GM18873 (cell line): ENCODE measurements at regions not wholly inside any gene's neighbourhood (a gene's known extent, or its start where the extent isn't known, plus 50 kb on each side); places are given as distances from the start of the nearest gene placed in this dataset.

Source experiments
- ATAC-seq: cut with Tn5 transposase; IDR thresholded peaks from one replicate; pipeline ENCODE4 v1.9.1; 2021; ENCODE audit warnings: mild to moderate bottlenecking, moderate library complexity, moderate number of reproducible peaks; ENCODE audit not compliant: unreplicated experiment, low FRiP score

- no peak for ATAC-seq
Observed at GRCh38 chr5:145225529-145225928, 609.6 kb downstream of the PRELID2 start.

GRCh38 chr5:145223582-145223981 is 611.6 kb downstream of the PRELID2 start:
- no peak for ATAC-seq

- no peak for ATAC-seq
Observed at GRCh38 chr5:145222622-145223021, 612.5 kb downstream of the PRELID2 start.

- no peak for ATAC-seq
Observed at GRCh38 chr5:145221416-145221815, 613.7 kb downstream of the PRELID2 start.

- no peak for ATAC-seq
Observed at GRCh38 chr5:145220481-145220880, 614.7 kb downstream of the PRELID2 start.

- no peak for ATAC-seq
Observed at GRCh38 chr5:145218982-145219381, 616.2 kb downstream of the PRELID2 start.

GRCh38 chr5:145218019-145218418 is 617.1 kb downstream of the PRELID2 start:
- ATAC-seq = no peak

- no peak for ATAC-seq
Observed at GRCh38 chr5:145210020-145210419, 625.1 kb downstream of the PRELID2 start.

GRCh38 chr5:145205546-145205945 is 629.6 kb downstream of the PRELID2 start:
- ATAC-seq = no peak

GRCh38 chr5:145204743-145205142 is 630.4 kb downstream of the PRELID2 start:
- ATAC-seq = no peak

- ATAC-seq = no peak
Observed at GRCh38 chr5:145203193-145203592, 631.9 kb downstream of the PRELID2 start.

- no peak for ATAC-seq
Observed at GRCh38 chr5:145198525-145199260, 636.4 kb downstream of the PRELID2 start.

- no peak for ATAC-seq
Observed at GRCh38 chr5:145189746-145190145, 645.4 kb downstream of the PRELID2 start.

- ATAC-seq = no peak
Observed at GRCh38 chr5:145180371-145180770, 654.8 kb downstream of the PRELID2 start.

- ATAC-seq = no peak
Observed at GRCh38 chr5:145178641-145179523, 656.3 kb downstream of the PRELID2 start.

GRCh38 chr5:145176041-145176440 is 659.1 kb downstream of the PRELID2 start:
- ATAC-seq = no peak

GRCh38 chr5:145166110-145166509 is 669.0 kb downstream of the PRELID2 start:
- no peak for ATAC-seq

- ATAC-seq = no peak
Observed at GRCh38 chr5:145163876-145164275, 671.3 kb downstream of the PRELID2 start.

GRCh38 chr5:145162626-145163025 is 672.5 kb downstream of the PRELID2 start:
- ATAC-seq = no peak

GRCh38 chr5:145161391-145161790 is 673.8 kb downstream of the PRELID2 start:
- ATAC-seq = no peak

GRCh38 chr5:145160679-145161078 is 674.5 kb downstream of the PRELID2 start:
- no peak for ATAC-seq

- ATAC-seq = no peak
Observed at GRCh38 chr5:145158730-145159129, 676.4 kb downstream of the PRELID2 start.
